Right atrium auricular region (tissue), 2 donors: ENCODE measurements at regions not wholly inside any gene's neighbourhood (a gene's known extent, or its start where the extent isn't known, plus 50 kb on each side); places are given as distances from the start of the nearest gene placed in this dataset.

Source experiments
- DNase-seq: peaks from one replicate; pipeline ENCODE4 v3.0.0-alpha.2; 2019; ENCODE audit warnings: low spot score
- H3K27ac ChIP-seq, 2 donors: fragments of 200-600 bp; sonication (generic); 1 replicate in 1 of 2; 2 replicates in 1 of 2; pipeline ENCODE4 v1.5.1; 2016 to 2019
- H3K27me3 ChIP-seq, 2 donors: fragments of 200-600 bp; sonication (generic); one replicate each; pipeline versions ENCODE4 v1.5.1 to v1.6.0; 2017 to 2019
- H3K36me3 ChIP-seq: fragments of 200-600 bp; sonication (generic); one replicate; pipeline ENCODE4 v1.5.1; 2016
- H3K4me1 ChIP-seq, 2 donors: fragments of 200-600 bp; sonication (generic); one replicate each; pipeline versions ENCODE4 v1.5.1 to v1.6.0; 2017 to 2019
- H3K4me3 ChIP-seq, 2 donors: fragments of 200-600 bp; sonication (generic); 1 replicate in 1 of 2; 2 replicates in 1 of 2; pipeline ENCODE4 v1.5.1; 2017 to 2019; ENCODE audit warnings: mild to moderate bottlenecking in 1 of 2, moderate library complexity in 1 of 2
- H3K9me3 ChIP-seq, 2 donors: fragments of 200-600 bp; sonication (generic); one replicate each; pipeline ENCODE4 v1.5.1; 2019
- TF ChIP-seq, protein P1 (sequence below), 2 donors: fragments of 200-600 bp; sonication (generic); IDR thresholded peaks; one replicate each; pipeline ENCODE4 v1.5.1; 2019; ENCODE audit warnings: antibody characterized with exemption in 2 of 2

DNA sequence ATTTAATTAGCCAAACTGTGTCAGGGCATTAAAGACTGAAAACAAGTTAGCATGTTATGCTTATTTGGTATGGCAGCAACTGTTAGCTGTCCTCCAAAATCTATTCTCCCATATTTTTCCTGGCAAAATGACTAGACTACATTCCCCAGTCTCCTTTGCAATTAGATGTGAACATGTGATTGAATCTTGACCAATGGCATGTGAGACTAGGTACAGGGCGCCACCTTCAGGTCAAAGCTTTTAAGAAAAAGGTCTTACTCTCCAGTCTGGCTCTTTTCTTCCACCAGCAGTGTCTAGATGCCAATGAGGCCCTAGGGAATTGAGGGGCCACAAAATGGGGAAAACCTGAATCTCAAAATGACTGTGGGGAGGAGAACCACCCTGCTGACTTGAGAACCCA lies 408.2 kb downstream of the SMARCA1 start:
- TF ChIP-seq, protein P1, sequence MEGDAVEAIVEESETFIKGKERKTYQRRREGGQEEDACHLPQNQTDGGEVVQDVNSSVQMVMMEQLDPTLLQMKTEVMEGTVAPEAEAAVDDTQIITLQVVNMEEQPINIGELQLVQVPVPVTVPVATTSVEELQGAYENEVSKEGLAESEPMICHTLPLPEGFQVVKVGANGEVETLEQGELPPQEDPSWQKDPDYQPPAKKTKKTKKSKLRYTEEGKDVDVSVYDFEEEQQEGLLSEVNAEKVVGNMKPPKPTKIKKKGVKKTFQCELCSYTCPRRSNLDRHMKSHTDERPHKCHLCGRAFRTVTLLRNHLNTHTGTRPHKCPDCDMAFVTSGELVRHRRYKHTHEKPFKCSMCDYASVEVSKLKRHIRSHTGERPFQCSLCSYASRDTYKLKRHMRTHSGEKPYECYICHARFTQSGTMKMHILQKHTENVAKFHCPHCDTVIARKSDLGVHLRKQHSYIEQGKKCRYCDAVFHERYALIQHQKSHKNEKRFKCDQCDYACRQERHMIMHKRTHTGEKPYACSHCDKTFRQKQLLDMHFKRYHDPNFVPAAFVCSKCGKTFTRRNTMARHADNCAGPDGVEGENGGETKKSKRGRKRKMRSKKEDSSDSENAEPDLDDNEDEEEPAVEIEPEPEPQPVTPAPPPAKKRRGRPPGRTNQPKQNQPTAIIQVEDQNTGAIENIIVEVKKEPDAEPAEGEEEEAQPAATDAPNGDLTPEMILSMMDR (IDR thresholded peaks at IDR 0.05), result peak in 1 of 2 donors; percentile 16
- H3K4me3 ChIP-seq, result no peak overlapping the region
- no peak overlapping the region for H3K27ac ChIP-seq
- H3K9me3 ChIP-seq, result no peaks in the 10 kb centered on the region
- DNase-seq, result no peak
- H3K27me3 ChIP-seq, result no peaks in the 10 kb centered on the region
- no peaks in the 10 kb centered on the region for H3K4me1 ChIP-seq
- H3K36me3 ChIP-seq, result no peaks in the 10 kb centered on the region

DNA sequence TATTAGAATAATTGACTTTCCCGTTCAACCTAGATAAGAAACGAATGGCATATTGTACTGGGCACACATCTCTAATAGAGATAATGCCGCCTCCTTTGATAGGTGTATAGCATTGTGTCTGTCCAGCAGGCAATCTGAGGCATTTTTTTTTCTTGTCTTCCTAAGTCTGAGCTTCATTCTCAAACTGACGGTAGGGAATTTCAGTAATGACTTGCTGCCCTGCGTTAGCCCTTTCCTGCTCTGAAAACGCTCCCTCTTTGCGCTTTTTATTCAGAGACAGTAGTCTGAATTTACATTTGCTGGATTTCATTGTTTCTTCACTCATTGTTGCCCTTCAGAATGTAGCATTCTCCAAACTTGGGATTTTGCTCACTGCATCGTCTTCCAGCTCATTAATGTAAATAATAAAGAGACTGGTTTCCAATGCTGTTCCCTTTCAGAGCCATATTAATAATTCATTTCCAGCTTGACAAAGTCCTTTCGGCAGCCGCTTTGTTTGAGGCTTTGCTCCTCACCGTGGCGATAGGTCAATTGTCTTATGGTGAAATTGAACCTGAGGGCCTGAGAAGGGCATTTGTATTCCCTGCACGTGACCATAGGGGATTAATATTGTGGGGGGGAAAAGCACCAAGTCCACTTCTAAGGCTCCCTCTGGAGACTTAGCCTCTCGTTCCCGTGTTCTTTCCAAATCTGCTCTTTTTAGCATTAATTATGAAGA lies 412.1 kb downstream of the SMARCA1 start:
- no peak for DNase-seq
- TF ChIP-seq, protein P1 (IDR thresholded peaks at IDR 0.05), result no peak
- Histone ChIP-seq H3K4me1 (no peaks in the 10 kb centered on the region), H3K27ac (no peak overlapping the region), H3K36me3 (no peaks in the 10 kb centered on the region), H3K9me3 (no peaks in the 10 kb centered on the region), H3K27me3 (no peaks in the 10 kb centered on the region), H3K4me3 (no peak overlapping the region)

GRCh38 chrX:129108936-129109335 lies 414.4 kb downstream of the SMARCA1 start:
- H3K27me3 ChIP-seq, result no peaks in the 10 kb centered on the region
- TF ChIP-seq, protein P1 (IDR thresholded peaks at IDR 0.05), result no peak
- no peaks in the 10 kb centered on the region for H3K9me3 ChIP-seq
- no peak overlapping the region for H3K4me3 ChIP-seq
- H3K27ac ChIP-seq, result no peak overlapping the region
- H3K4me1 ChIP-seq, result no peaks in the 10 kb centered on the region
- DNase-seq, result no peak
- H3K36me3 ChIP-seq, result no peaks in the 10 kb centered on the region

- no peak overlapping the region for H3K27ac ChIP-seq
- TF ChIP-seq, protein P1 (IDR thresholded peaks at IDR 0.05), result no peak
- DNase-seq, result no peak
Measured at GRCh38 chrX:129099207-129099606, 424.1 kb downstream of the SMARCA1 start.

GRCh38 chrX:129097668-129098067 lies 425.6 kb downstream of the SMARCA1 start:
- H3K4me3 ChIP-seq, result no peak overlapping the region
- TF ChIP-seq, protein P1 (IDR thresholded peaks at IDR 0.05), result no peak
- H3K36me3 ChIP-seq, result no peaks in the 10 kb centered on the region
- DNase-seq, result no peak
- no peaks in the 10 kb centered on the region for H3K9me3 ChIP-seq
- no peaks in the 10 kb centered on the region for H3K4me1 ChIP-seq
- no peaks in the 10 kb centered on the region for H3K27me3 ChIP-seq
- H3K27ac ChIP-seq, result no peak overlapping the region

More at GRCh38 chrX:129099207-129099606, 424.1 kb downstream of the SMARCA1 start:
- no peaks in the 10 kb centered on the region for H3K9me3 ChIP-seq
- H3K36me3 ChIP-seq, result no peaks in the 10 kb centered on the region
- no peak overlapping the region for H3K4me3 ChIP-seq
- H3K27me3 ChIP-seq, result no peaks in the 10 kb centered on the region
- no peaks in the 10 kb centered on the region for H3K4me1 ChIP-seq

DNA sequence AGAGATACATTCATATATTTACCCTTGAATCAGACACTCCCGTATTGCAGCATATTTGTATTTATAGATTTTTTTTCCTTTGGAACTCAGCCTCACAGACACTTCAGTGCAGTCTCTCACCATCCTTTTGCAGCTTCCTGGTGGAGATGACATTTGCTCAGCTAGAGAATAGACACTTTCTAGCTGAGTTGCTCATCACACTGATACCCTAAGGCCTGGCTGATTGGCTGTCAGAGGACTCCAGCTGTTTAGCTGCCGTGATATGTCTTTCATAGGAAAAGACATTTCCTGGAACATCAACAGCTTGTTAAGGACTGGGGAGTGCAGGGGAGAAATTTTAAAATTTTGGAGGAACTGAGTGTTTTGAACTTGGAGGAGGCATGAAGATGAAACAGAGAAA lies 429.6 kb downstream of the SMARCA1 start:
- H3K4me3 ChIP-seq, result no peak overlapping the region
- no peaks in the 10 kb centered on the region for H3K9me3 ChIP-seq
- no peak overlapping the region for H3K27ac ChIP-seq
- H3K27me3 ChIP-seq, result no peaks in the 10 kb centered on the region
- no peaks in the 10 kb centered on the region for H3K4me1 ChIP-seq
- DNase-seq, result no peak
- H3K36me3 ChIP-seq, result no peaks in the 10 kb centered on the region
- TF ChIP-seq, protein P1 (IDR thresholded peaks at IDR 0.05), result no peak
